Tibial artery (tissue), 4 donors: ENCODE measurements at regions not wholly inside any gene's neighbourhood (a gene's known extent, or its start where the extent isn't known, plus 50 kb on each side); places are given as distances from the start of the nearest gene placed in this dataset.

Source experiments
- DNase-seq, 2 donors: peaks; one replicate each; pipeline ENCODE4 v3.0.0-alpha.2; 2019
- H3K27ac ChIP-seq, 2 donors: fragments of 200-600 bp; sonication (generic) in 1 of 2; 1 replicate in 1 of 2; 2 replicates in 1 of 2; pipeline ENCODE4 v1.5.1; 2018 to 2019; ENCODE audit warnings: mild to moderate bottlenecking in 1 of 2
- H3K27me3 ChIP-seq, 2 donors: fragments of 200-600 bp; sonication (generic) in 1 of 2; one replicate each; pipeline versions ENCODE4 v1.5.1 to v1.6.0; 2016 to 2019
- H3K36me3 ChIP-seq, 3 donors: fragments of 200-600 bp; sonication (generic) in 2 of 3; one replicate each; pipeline ENCODE4 v1.5.1; 2016 to 2019; ENCODE audit warnings: mild to moderate bottlenecking in 2 of 3
- H3K4me1 ChIP-seq, 4 donors: fragments of 200-600 bp; sonication (generic) in 2 of 4; 1 replicate in 3 of 4; 2 replicates in 1 of 4; pipeline ENCODE4 v1.5.1; 2016 to 2019
- H3K4me3 ChIP-seq, 2 donors: fragments of 200-600 bp; sonication (generic) in 1 of 2; 1 replicate in 1 of 2; 2 replicates in 1 of 2; pipeline ENCODE4 v1.5.1; 2018 to 2019; ENCODE audit warnings: mild to moderate bottlenecking in 2 of 2
- H3K9me3 ChIP-seq, 3 donors: fragments of 200-600 bp; sonication (generic) in 1 of 3; one replicate each; pipeline ENCODE4 v1.5.1; 2016 to 2019
- intact Hi-C: fragments of 100-400 bp; cut with DNase I; formaldehyde crosslinking; loops from one replicate; pipeline ENCODE4 v1.15.0; 2023; ENCODE audit warnings: low total_unique reads
- TF ChIP-seq, protein P1 (sequence below), 2 experiments: fragments of 200-600 bp in 1 of 2; fragments of 450-650 bp in 1 of 2; IDR thresholded peaks; one replicate each; pipeline ENCODE4 v1.5.1; 2017 to 2019; ENCODE audit warnings: antibody characterized with exemption in 2 of 2, mild to moderate bottlenecking in 1 of 2, moderate library complexity in 1 of 2

DNA sequence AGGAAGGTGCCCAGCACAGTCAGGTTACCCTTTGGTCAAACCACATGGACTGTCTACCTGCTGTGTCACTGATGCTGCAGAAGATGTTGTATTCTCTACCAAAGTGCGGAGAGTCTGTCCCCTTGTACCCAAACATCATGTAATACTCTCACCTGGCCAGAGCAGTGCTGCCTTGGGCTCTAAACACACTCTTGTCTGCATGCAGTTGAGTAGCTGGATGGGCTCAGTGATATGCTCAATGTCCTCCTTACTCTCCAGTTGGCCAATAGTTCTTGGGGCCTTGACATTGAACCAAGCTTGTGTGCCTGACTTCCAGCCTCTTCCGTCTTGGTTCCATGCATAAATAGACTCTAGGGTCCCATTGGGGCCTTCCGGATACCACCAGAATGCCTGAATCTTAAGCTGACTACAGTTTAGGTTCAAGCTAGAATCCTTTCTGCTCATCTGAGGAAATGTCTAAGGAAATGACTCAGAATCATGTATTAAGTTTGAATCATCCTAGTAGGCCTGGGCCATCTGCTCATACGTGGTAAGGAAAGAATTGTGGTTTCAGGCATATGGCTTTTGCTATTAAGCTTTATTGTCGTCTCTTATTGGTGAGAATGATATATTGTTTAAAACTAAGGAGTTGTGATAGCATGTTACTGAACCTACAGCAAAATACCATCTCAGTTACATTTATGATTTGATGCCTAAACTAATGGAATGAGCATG is 118.0 kb downstream of the OTUD1 start:
- DNase-seq: no peak
- Histone ChIP-seq H3K9me3 (peaks cover 0 to 5% (median 4%) of the 10 kb centered on the region in 3 donors), H3K27ac (no peak overlapping the region), H3K27me3 (no peaks in the 10 kb centered on the region), H3K4me1 (no peaks in the 10 kb centered on the region), H3K36me3 (no peaks in the 10 kb centered on the region), H3K4me3 (no peak overlapping the region)
- intact Hi-C loops: no loop called here
- TF ChIP-seq, protein P1, sequence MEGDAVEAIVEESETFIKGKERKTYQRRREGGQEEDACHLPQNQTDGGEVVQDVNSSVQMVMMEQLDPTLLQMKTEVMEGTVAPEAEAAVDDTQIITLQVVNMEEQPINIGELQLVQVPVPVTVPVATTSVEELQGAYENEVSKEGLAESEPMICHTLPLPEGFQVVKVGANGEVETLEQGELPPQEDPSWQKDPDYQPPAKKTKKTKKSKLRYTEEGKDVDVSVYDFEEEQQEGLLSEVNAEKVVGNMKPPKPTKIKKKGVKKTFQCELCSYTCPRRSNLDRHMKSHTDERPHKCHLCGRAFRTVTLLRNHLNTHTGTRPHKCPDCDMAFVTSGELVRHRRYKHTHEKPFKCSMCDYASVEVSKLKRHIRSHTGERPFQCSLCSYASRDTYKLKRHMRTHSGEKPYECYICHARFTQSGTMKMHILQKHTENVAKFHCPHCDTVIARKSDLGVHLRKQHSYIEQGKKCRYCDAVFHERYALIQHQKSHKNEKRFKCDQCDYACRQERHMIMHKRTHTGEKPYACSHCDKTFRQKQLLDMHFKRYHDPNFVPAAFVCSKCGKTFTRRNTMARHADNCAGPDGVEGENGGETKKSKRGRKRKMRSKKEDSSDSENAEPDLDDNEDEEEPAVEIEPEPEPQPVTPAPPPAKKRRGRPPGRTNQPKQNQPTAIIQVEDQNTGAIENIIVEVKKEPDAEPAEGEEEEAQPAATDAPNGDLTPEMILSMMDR (IDR thresholded peaks at IDR 0.05): no peak

DNA sequence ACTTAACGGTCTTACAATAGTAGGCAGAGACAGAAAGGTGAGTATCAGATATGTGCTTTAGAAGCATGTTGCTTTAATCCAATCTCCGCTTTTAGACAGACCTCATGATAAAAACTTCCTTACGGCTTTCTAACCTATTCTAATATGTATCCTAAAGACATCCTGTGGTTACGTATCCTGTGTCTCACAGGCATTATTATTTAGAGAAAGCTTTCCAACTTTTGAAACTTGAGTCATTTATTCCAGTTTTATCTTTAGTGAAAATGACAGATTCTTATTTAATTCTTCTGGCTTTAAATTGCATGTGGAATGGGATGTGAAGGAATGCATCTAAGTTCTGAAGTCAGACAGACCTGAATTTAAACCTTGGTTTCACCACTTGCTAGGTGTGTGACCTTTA is 118.9 kb downstream of the OTUD1 start:
- no peak overlapping the region for H3K4me3 ChIP-seq
- DNase-seq: no peak
- intact Hi-C loops: no loop called here
- H3K9me3 ChIP-seq: peaks cover 0 to 11% (median 4%) of the 10 kb centered on the region in 3 donors
- TF ChIP-seq, protein P1 (IDR thresholded peaks at IDR 0.05): no peak
- no peak overlapping the region for H3K27ac ChIP-seq
- H3K36me3 ChIP-seq: no peaks in the 10 kb centered on the region
- no peaks in the 10 kb centered on the region for H3K27me3 ChIP-seq
- H3K4me1 ChIP-seq: no peaks in the 10 kb centered on the region

DNA sequence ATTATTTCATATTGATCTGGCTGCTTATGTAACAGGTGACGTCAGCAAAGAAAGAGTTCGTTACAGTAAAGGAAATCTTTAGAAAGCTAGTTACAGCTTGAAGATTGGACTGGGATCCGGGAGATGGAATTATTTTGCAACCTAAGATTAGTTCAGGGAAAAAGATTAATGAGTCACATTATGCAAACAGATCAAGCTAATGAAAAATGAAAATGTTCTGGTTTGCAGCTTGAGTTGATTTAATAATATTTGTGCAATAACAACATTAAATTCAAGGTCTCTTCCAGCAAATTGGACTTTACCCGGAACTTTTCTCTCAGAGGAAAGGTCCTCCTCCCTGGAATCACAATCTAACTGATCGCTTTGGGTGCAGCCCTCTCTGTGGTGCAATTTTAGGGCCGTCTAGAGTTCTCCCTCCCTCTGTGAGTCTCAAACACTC is 119.5 kb downstream of the OTUD1 start:
- no peak for DNase-seq
- Histone ChIP-seq H3K36me3 (no peaks in the 10 kb centered on the region), H3K9me3 (peaks cover 0 to 14% (median 4%) of the 10 kb centered on the region in 3 donors), H3K4me3 (no peak overlapping the region), H3K4me1 (no peaks in the 10 kb centered on the region), H3K27ac (no peak overlapping the region), H3K27me3 (no peaks in the 10 kb centered on the region)
- TF ChIP-seq, protein P1 (IDR thresholded peaks at IDR 0.05): no peak
- intact Hi-C loops: no loop called here

DNA sequence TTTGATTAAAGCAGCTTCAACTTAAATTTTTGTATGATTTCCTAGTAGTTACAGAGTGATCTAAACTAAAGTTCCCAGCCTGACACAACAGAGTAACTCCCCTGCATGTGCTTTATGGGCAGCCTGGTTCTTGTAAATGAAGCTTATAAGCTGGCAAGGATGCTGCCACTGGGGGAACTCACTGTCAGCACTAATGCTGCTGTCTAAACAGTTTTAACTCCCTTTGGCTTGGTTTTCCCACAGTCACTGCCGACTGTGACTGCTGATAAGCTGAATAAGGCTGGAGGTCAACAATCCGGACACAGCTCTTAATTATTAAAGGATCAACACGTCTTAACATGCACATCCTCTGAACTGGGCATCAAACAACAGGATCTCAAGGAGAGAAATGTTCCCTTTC is 130.1 kb downstream of the OTUD1 start:
- Histone ChIP-seq H3K36me3 (no peaks in the 10 kb centered on the region), H3K4me1 (no peaks in the 10 kb centered on the region), H3K4me3 (no peak overlapping the region), H3K9me3 (peaks cover 0 to 15% (median 10%) of the 10 kb centered on the region in 3 donors), H3K27ac (no peak overlapping the region), H3K27me3 (no peaks in the 10 kb centered on the region)
- no peak for DNase-seq
- TF ChIP-seq, protein P1 (IDR thresholded peaks at IDR 0.05): no peak
- intact Hi-C loops: no loop called here

DNA sequence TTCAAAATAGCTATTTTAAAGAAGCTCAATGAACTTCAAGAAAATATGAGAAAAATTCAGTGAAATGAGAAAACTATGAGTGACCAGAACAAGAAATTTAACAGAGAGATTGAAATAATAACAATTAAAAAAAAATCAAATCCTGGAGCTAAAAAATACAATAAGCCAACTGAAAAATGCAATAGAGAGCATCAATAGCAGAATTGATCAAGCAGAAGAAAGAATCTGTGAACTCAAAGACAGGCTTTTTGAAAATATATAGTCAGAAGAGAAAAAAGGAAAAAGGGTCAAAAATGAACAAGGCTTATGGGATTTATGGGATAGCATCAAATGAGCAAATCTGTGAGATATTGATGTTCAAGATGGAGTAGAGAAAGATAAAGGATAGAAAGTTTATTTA is 133.0 kb downstream of the OTUD1 start:
- Histone ChIP-seq H3K27me3 (no peaks in the 10 kb centered on the region), H3K4me1 (no peaks in the 10 kb centered on the region), H3K27ac (no peak overlapping the region), H3K9me3 (peaks cover 0 to 15% (median 10%) of the 10 kb centered on the region in 3 donors), H3K4me3 (no peak overlapping the region), H3K36me3 (no peaks in the 10 kb centered on the region)
- TF ChIP-seq, protein P1 (IDR thresholded peaks at IDR 0.05): no peak
- intact Hi-C loops: no loop called here
- no peak for DNase-seq
